ENCODE measurements at regions not wholly inside any gene's neighbourhood (a gene's known extent, or its start where the extent isn't known, plus 50 kb on each side); places are given as distances from the start of the nearest gene placed in this dataset.
A peak's percentile ranks its signal among the peaks of the same experiment; 100 is the strongest.

GRCh38 chr4:32929796-32930699 is 2209.9 kb downstream of the PCDH7 start:
- no peak overlapping the region for H3K23ac ChIP-seq (ENCODE audit: insufficient read length)
- no peak overlapping the region for H3K4me2 ChIP-seq (ENCODE audit: insufficient read depth in 1 of 2, low read depth in 2 of 2, low read length in 2 of 2)
- H2BK15ac ChIP-seq (ENCODE audit: low read length): no peak overlapping the region
- H2BK120ac ChIP-seq (replicated peaks; ENCODE audit: low read depth, low read length): no peak overlapping the region
- no peak overlapping the region for H2AK5ac ChIP-seq (ENCODE audit: low read depth, low read length)
- WGBS, 2 experiments (ENCODE audit: extremely low coverage in 1 of 2, insufficient coverage in 1 of 2, insufficient read length in 1 of 2, insufficient replicate concordance in 2 of 2, low coverage in 1 of 2, low lambda C conversion rate in 2 of 2, missing lambda C conversion rate in 1 of 2): 73% methylated on average over 4 of the region's 4 CpGs; no CpG with 5 or more reads in 1 of the 2 experiments
- CTCF ChIA-PET (ENCODE audit: partially characterized antibody): interaction anchor here (0.7 kb wide), 1 partner anchor 20 kb away, joined by 4 read pairs; no protein-coding TSS in a partner anchor
- no peak overlapping the region for H4K5ac ChIP-seq (ENCODE audit: insufficient read length, low read depth, low read length)
- no peak overlapping the region for H3K14ac ChIP-seq (ENCODE audit: insufficient read length)
- no peak overlapping the region for H4K91ac ChIP-seq (replicated peaks; ENCODE audit: insufficient read length, low read length)
- H3K23me2 ChIP-seq (ENCODE audit: low read depth, low read length): no peaks in the 10 kb centered on the region
- no peak overlapping the region for H2BK20ac ChIP-seq (ENCODE audit: low read length)
- POLR2A ChIA-PET (ENCODE audit: partially characterized antibody): no interaction called here
- FAIRE-seq (no peak), DNase-seq (ENCODE audit: low read depth in 1 of 2, low spot score in 2 of 2) (no peak)
- no peak overlapping the region for H3K18ac ChIP-seq (ENCODE audit: extremely low read depth, low read length)
- no peak overlapping the region for H2BK5ac ChIP-seq (ENCODE audit: low read depth, low read length)
- H3K27me3 ChIP-seq (replicated peaks in 1 of 4; ENCODE audit: control insufficient read depth in 3 of 4, extremely low read depth in 1 of 4, insufficient read depth in 3 of 4, low read length in 3 of 4): no peaks in the 10 kb centered on the region
- no peak overlapping the region for H3K27ac ChIP-seq (ENCODE audit: low read depth, low read length)
- no peak overlapping the region for H3K56ac ChIP-seq (replicated peaks; ENCODE audit: insufficient read length, low read depth, low read length)
- H3K36me3 ChIP-seq (ENCODE audit: control insufficient read depth in 2 of 4, insufficient read depth in 4 of 4, low read length in 3 of 4): no peaks in the 10 kb centered on the region; a peak in 1 of 8 replicates
- H2BK12ac ChIP-seq (ENCODE audit: low read depth, low read length): no peak overlapping the region
- H3K9ac ChIP-seq (replicated peaks in 1 of 4; ENCODE audit: extremely low read depth in 1 of 4, low read depth in 3 of 4, low read length in 3 of 4): no peak overlapping the region
- H4K20me1 ChIP-seq (replicated peaks in 1 of 2; ENCODE audit: control insufficient read depth in 1 of 2, insufficient read depth in 2 of 2, low read length in 2 of 2): no peaks in the 10 kb centered on the region
- H2AFZ ChIP-seq (ENCODE audit: low read length): peak overlapping the region; percentile 26
- no peaks in the 10 kb centered on the region for H3K79me1 ChIP-seq (ENCODE audit: low read depth, low read length)
- H3K4me1 ChIP-seq (replicated peaks in 1 of 4; ENCODE audit: control insufficient read depth in 3 of 4, insufficient read depth in 4 of 4, low read length in 3 of 4): peaks cover 0 to 2% (median 0%) of the 10 kb centered on the region in 4 experiments; a peak in 1 of 7 replicates
- H3K9me3 ChIP-seq (ENCODE audit: insufficient read depth in 2 of 2, low read depth in 1 of 2, low read length in 1 of 2): no peaks in the 10 kb centered on the region
- no peak overlapping the region for H4K8ac ChIP-seq (ENCODE audit: extremely low read depth, insufficient read depth, low read length)
- H3K4me3 ChIP-seq (ENCODE audit: extremely low read depth in 1 of 4, insufficient read depth in 2 of 4, low read depth in 3 of 4, low read length in 4 of 4): no peak overlapping the region
- H3K79me2 ChIP-seq (ENCODE audit: control insufficient read depth in 1 of 2, insufficient read depth in 2 of 2, low read length in 2 of 2): no peaks in the 10 kb centered on the region
- H3K4ac ChIP-seq (replicated peaks; ENCODE audit: insufficient read length, low read depth, low read length): no peak overlapping the region
- TF ChIP-seq TAF7 (optimal IDR thresholded peaks at IDR 0.05; ENCODE audit: borderline replicate concordance, low read depth, low read length) (no peak), CREB1 (IDR thresholded peaks at IDR 0.05) (no peak), SP2 (IDR thresholded peaks at IDR 0.05; ENCODE audit: low read length) (no peak), KDM4A (IDR thresholded peaks at IDR 0.05; ENCODE audit: low read depth, low read length, severe bottlenecking) (no peak), NRF1 (IDR thresholded peaks at IDR 0.05; ENCODE audit: low read depth, low read length) (no peak), SUZ12 (IDR thresholded peaks at IDR 0.05; ENCODE audit: low read length) (no peak), TBP (IDR thresholded peaks at IDR 0.05; ENCODE audit: low read depth, low read length) (no peak), CBX5 (IDR thresholded peaks at IDR 0.05; ENCODE audit: low read depth, low read length) (no peak), TEAD4 (IDR thresholded peaks at IDR 0.05; ENCODE audit: low read depth, low read length) (no peak), EP300 (IDR thresholded peaks at IDR 0.05; ENCODE audit: borderline replicate concordance in 1 of 2, low read depth in 2 of 2, low read length in 2 of 2) (no peak), ATF3 (IDR thresholded peaks at IDR 0.05; ENCODE audit: insufficient read depth, low read depth, low read length) (no peak), RBBP5 (IDR thresholded peaks at IDR 0.05; ENCODE audit: borderline replicate concordance, low read depth, low read length) (no peak)
